Esophagus squamous epithelium (tissue), 4 donors: ENCODE measurements at regions not wholly inside any gene's neighbourhood (a gene's known extent, or its start where the extent isn't known, plus 50 kb on each side); places are given as distances from the start of the nearest gene placed in this dataset.

ENCODE experiments used
- CTCF ChIP-seq, 6 experiments: fragments of 450-650 bp in 4 of 6; fragments of 200-600 bp in 2 of 6; sonication (generic) in 2 of 6; IDR thresholded peaks; one replicate each; pipeline ENCODE4 v1.5.1; 2016 to 2019; ENCODE audit warnings: antibody characterized with exemption in 6 of 6, mild to moderate bottlenecking in 4 of 6, moderate library complexity in 4 of 6
- POLR2A ChIP-seq, 4 donors: fragments of 450-650 bp; IDR thresholded peaks; one replicate each; pipeline ENCODE4 v1.6.1; 2017; ENCODE audit warnings: antibody characterized with exemption in 4 of 4, mild to moderate bottlenecking in 4 of 4, moderate library complexity in 3 of 4

GRCh38 chr7:46786995-46787394, 794.9 kb downstream of the TNS3 start:
- TF ChIP-seq CTCF (IDR thresholded peaks at IDR 0.05) (no peak), POLR2A (IDR thresholded peaks at IDR 0.05) (no peak)
